Upper lobe of left lung (tissue), 4 donors: ENCODE measurements at regions not wholly inside any gene's neighbourhood (a gene's known extent, or its start where the extent isn't known, plus 50 kb on each side); places are given as distances from the start of the nearest gene placed in this dataset.

ENCODE experiments used
- POLR2A ChIP-seq, 4 donors: fragments of 450-650 bp; IDR thresholded peaks; one replicate each; pipeline ENCODE4 v1.5.1; 2016 to 2017; ENCODE audit warnings: antibody characterized with exemption in 4 of 4, mild to moderate bottlenecking in 2 of 4
- TF ChIP-seq, protein P1 (sequence below), 6 experiments: fragments of 450-650 bp in 4 of 6; fragments of 200-600 bp in 2 of 6; sonication (generic) in 2 of 6; IDR thresholded peaks; one replicate each; pipeline ENCODE4 v1.5.1; 2016 to 2019; ENCODE audit warnings: antibody characterized with exemption in 6 of 6

DNA sequence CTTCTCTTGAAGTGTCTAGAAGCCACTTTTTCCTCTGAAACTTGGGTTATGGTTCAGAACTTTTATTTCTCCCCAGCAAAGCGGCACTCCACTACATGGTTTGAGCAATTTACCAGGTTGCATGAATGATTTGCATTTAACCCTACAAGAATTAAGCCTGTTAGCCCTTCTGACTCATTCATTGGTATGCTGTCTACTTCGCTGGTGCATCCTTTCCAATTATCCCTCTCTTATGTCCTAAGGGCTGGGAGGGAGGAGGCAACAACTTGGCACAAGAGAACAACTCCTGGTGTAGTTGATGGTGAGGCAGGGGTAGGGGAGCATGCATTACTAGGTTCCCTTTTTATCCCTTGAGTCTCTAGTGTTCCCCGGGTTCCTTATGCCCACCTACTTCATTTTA is 293.4 kb upstream of the MEX3C start:
- TF ChIP-seq, protein P1, sequence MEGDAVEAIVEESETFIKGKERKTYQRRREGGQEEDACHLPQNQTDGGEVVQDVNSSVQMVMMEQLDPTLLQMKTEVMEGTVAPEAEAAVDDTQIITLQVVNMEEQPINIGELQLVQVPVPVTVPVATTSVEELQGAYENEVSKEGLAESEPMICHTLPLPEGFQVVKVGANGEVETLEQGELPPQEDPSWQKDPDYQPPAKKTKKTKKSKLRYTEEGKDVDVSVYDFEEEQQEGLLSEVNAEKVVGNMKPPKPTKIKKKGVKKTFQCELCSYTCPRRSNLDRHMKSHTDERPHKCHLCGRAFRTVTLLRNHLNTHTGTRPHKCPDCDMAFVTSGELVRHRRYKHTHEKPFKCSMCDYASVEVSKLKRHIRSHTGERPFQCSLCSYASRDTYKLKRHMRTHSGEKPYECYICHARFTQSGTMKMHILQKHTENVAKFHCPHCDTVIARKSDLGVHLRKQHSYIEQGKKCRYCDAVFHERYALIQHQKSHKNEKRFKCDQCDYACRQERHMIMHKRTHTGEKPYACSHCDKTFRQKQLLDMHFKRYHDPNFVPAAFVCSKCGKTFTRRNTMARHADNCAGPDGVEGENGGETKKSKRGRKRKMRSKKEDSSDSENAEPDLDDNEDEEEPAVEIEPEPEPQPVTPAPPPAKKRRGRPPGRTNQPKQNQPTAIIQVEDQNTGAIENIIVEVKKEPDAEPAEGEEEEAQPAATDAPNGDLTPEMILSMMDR (IDR thresholded peaks at IDR 0.05) = no peak
- TF ChIP-seq POLR2A (IDR thresholded peaks at IDR 0.05) = no peak
